NB4 (cell line): ENCODE measurements at regions not wholly inside any gene's neighbourhood (a gene's known extent, or its start where the extent isn't known, plus 50 kb on each side); places are given as distances from the start of the nearest gene placed in this dataset.
"Not testable (repeated sequence)": the region's sequence is repeated elsewhere in the genome, so short reads cannot be mapped to it uniquely, and the experiment has no call there.

ENCODE experiments used
- DNase-seq: peaks from one replicate; pipeline ENCODE4 v3.0.0; 2010; ENCODE audit warnings: low read depth
- H3K4me3 ChIP-seq: one replicate; pipeline ENCODE4 v1.5.1; 2011; ENCODE audit warnings: mild to moderate bottlenecking, low read depth, low read length, moderate library complexity
- MYC ChIP-seq: IDR thresholded peaks from 2 replicates; pipeline ENCODE4 v1.6.1; 2011; ENCODE audit warnings: low read depth, low read length
- POLR2A ChIP-seq: IDR thresholded peaks from 2 replicates; pipeline ENCODE4 v1.6.1; 2011; ENCODE audit warnings: mild to moderate bottlenecking; ENCODE audit not compliant: insufficient read length; ENCODE audit errors: extremely low read depth
- TF ChIP-seq, protein P1 (sequence below): IDR thresholded peaks from one replicate; pipeline ENCODE4 v1.5.1; 2012; ENCODE audit warnings: low read depth, low read length
- TF ChIP-seq, protein P2 (sequence below): IDR thresholded peaks from 2 replicates; pipeline ENCODE4 v1.6.1; 2011; ENCODE audit warnings: low read depth, low read length

DNA sequence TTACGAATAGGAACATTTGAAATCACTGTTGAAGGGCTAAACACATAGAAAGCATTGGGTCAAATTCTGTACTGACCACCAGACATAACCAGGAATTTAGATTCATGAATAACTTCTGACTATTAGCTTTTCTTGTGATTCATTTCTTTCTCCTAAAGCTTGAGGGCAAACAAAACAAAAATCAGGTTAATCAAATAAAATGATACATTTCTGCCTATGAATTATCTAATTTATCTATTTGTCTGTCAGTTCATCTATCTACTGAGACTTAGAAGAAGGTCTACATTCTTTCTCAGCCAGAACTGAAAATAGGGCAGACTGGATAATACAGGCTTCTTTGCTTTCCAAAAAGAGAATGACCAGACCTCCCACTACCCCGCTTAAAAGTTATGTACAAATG lies 65.9 kb upstream of the ST3GAL6 start:
- TF ChIP-seq MYC, result no peak
- TF ChIP-seq, protein P1, sequence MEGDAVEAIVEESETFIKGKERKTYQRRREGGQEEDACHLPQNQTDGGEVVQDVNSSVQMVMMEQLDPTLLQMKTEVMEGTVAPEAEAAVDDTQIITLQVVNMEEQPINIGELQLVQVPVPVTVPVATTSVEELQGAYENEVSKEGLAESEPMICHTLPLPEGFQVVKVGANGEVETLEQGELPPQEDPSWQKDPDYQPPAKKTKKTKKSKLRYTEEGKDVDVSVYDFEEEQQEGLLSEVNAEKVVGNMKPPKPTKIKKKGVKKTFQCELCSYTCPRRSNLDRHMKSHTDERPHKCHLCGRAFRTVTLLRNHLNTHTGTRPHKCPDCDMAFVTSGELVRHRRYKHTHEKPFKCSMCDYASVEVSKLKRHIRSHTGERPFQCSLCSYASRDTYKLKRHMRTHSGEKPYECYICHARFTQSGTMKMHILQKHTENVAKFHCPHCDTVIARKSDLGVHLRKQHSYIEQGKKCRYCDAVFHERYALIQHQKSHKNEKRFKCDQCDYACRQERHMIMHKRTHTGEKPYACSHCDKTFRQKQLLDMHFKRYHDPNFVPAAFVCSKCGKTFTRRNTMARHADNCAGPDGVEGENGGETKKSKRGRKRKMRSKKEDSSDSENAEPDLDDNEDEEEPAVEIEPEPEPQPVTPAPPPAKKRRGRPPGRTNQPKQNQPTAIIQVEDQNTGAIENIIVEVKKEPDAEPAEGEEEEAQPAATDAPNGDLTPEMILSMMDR, result no peak
- TF ChIP-seq, protein P2, sequence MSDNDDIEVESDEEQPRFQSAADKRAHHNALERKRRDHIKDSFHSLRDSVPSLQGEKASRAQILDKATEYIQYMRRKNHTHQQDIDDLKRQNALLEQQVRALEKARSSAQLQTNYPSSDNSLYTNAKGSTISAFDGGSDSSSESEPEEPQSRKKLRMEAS, result no peak
- no peak for TF ChIP-seq POLR2A
- H3K4me3 ChIP-seq, result no peak overlapping the region
- no peak for DNase-seq

DNA sequence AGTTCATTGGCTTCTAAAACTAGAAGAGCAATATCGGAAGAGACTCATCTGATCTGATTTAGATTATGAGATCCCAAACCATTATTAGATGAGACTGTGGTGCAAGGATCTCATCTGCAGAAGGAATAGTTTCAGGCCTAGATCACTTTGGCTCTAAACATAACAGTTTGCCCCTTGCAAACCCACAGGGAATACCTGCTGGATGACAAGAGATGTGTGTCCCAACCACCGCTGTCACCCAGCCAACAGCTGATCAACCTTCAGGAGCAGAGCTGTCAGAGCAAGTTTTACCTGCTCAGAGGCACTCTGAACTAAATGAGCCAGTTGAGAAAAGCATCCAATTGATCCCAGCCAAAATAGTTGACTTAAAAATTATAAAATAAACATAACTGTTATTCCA lies 64.0 kb upstream of the ST3GAL6 start:
- TF ChIP-seq, protein P2, result no peak
- TF ChIP-seq MYC, result no peak
- no peak for TF ChIP-seq POLR2A
- TF ChIP-seq, protein P1, result no peak
- DNase-seq, result no peak
- H3K4me3 ChIP-seq, result no peak overlapping the region

DNA sequence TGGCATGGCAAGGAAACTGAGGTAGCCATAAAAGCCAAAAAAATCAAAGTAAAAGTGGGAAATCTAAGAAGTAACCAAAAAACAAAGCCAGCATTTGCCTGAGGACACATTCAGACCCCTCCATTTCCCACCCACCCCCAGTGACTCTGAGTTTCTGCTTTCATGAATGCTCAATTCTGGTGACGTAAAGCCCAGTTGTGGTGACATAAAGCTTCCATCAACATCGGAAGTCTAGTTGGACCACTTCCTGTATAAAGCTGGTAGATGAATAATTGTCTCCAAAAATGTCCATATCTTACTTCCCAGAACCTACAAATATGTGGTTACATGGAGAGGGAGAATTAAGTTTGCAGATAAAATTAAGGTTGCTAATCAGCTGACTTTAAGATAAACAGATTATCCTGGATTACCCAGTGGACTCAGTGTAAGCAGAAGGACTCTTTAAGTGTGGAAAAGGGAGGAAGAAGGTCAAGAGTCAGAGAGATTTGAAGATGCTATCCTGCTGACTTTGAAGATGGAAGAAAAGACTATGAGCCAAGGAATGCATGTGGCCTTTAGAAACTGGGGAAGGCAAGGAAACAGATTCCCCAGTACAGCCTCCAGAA lies 62.0 kb upstream of the ST3GAL6 start:
- DNase-seq, result peak; percentile 11
- TF ChIP-seq, protein P1, result no peak
- TF ChIP-seq MYC, result no peak
- TF ChIP-seq, protein P2, result no peak
- no peak for TF ChIP-seq POLR2A
- H3K4me3 ChIP-seq, result no peak overlapping the region

DNA sequence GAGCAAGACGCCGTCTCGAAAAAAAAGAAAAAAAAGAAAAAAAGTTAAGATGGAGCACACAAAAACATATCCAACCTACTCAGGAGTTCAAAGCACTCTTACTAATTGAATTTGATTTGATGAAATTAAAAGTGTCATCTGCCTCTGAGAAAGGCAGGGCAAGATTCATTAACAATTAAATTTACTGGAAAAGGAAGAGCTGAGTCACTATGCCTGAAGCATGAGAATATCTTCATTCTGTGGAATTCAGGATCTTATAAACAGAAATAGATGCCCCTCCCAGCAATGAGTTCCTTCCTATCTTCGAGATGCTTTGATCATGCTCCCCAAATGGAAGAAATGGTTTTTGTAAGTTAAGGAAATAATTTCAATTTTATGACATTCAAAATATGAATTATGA lies 61.0 kb upstream of the ST3GAL6 start:
- H3K4me3 ChIP-seq, result no peak overlapping the region
- no peak for DNase-seq
- TF ChIP-seq, protein P2, result no peak

DNA sequence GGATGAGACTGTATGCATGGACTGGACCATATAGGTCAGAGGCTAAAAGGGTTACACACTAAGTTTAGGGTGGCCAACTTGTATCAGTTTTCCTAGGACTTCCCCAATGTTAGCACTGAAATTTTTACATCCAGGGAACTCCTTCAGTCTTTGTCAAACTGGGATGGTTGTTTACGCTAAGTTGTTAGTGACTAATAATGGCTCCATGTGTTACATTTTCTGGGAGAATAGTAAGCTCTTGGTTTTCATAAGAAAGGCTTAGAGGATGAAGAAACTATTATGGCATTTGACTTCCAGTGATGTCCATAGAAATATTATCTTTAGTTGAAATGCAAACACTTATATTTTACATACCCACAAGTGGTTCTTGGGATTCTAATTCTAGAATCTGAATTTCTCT lies 57.9 kb upstream of the ST3GAL6 start:
- DNase-seq, result no peak
- no peak overlapping the region for H3K4me3 ChIP-seq
- TF ChIP-seq, protein P1, result no peak

DNA sequence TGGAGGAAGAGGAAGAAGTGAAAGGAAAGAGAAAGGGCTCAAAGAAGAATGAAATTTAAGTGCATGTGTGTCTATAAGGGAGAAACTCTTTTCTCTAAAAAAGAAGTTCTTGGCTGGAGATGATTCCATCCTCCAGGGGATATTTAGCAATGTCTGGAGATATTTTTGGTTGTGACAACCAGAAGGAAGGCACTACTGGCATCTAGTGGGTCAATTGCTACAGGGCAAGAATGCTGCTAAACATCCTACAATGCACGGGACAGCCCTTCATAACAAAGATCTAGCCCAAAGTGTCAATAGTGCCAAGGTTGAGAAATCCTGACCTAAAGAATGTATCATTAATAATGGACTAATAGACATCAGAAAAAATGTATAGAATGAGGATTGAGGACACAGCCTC lies 57.4 kb upstream of the ST3GAL6 start:
- no peak overlapping the region for H3K4me3 ChIP-seq
- TF ChIP-seq POLR2A, result no peak
- TF ChIP-seq, protein P1, result peak; percentile 3
- peak; percentile 33 for DNase-seq

DNA sequence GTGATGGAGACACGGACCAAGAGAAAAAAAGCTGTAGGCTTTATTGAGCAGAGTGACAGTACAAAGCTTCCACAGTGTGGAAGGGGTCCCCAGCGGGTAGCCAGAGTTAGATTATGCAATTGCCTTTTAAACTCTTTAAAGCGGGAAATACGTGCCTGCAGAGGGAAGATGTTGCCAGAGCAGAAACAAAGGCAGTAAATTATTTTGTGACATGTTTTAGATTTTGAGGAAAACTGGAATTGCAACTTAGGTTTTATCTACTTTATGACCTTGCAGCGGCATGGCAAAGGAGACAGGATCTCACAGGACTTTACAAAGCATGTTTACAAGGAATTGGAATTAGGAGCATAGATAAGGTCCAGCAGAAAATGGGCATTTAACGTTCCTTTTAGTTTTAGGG lies 54.5 kb upstream of the ST3GAL6 start:
- peak; percentile 51 for DNase-seq

More for the DNA sequence above, 54.5 kb upstream of the ST3GAL6 start:
- not testable (repeated sequence) for H3K4me3 ChIP-seq
